ENCODE measurements at regions not wholly inside any gene's neighbourhood (a gene's known extent, or its start where the extent isn't known, plus 50 kb on each side); places are given as distances from the start of the nearest gene placed in this dataset.

- DNase-seq (ENCODE audit: low read depth) = no peak
These were observed 53.8 kb downstream of the FZD10 start for GRCh38 chr12:130216031-130216430.

GRCh38 chr12:130218682-130219081 lies 56.4 kb downstream of the FZD10 start:
- no peak for DNase-seq (ENCODE audit: low read depth)

GRCh38 chr12:130219929-130220705 lies 57.9 kb downstream of the FZD10 start:
- no peak for DNase-seq (ENCODE audit: low read depth)

GRCh38 chr12:130220706-130221100 lies 58.4 kb downstream of the FZD10 start:
- no peak for DNase-seq (ENCODE audit: low read depth)

- DNase-seq (ENCODE audit: low read depth) = no peak
These were observed 60.4 kb downstream of the FZD10 start for GRCh38 chr12:130222519-130223218.

- no peak for DNase-seq (ENCODE audit: low read depth)
These were observed 61.5 kb downstream of the FZD10 start for GRCh38 chr12:130223767-130224244.

GRCh38 chr12:130224613-130225012 lies 62.3 kb downstream of the FZD10 start:
- DNase-seq (ENCODE audit: low read depth) = no peak

GRCh38 chr12:130225347-130225746 lies 63.1 kb downstream of the FZD10 start:
- no peak for DNase-seq (ENCODE audit: low read depth)

GRCh38 chr12:130226126-130226525 lies 63.9 kb downstream of the FZD10 start:
- no peak for DNase-seq (ENCODE audit: low read depth)

GRCh38 chr12:130226771-130227170 lies 64.5 kb downstream of the FZD10 start:
- no peak for DNase-seq (ENCODE audit: low read depth)

- DNase-seq (ENCODE audit: low read depth) = no peak
These were observed 65.4 kb downstream of the FZD10 start for GRCh38 chr12:130227641-130228040.

GRCh38 chr12:130236446-130236845 lies 74.2 kb downstream of the FZD10 start:
- DNase-seq (ENCODE audit: low read depth) = no peak

GRCh38 chr12:130240831-130241590 lies 78.7 kb downstream of the FZD10 start:
- DNase-seq (ENCODE audit: low read depth) = no peak

GRCh38 chr12:130242506-130242905 lies 80.2 kb downstream of the FZD10 start:
- DNase-seq (ENCODE audit: low read depth) = no peak

GRCh38 chr12:130245251-130245650 lies 83.0 kb downstream of the FZD10 start:
- no peak for DNase-seq (ENCODE audit: low read depth)

GRCh38 chr12:130246560-130246959 lies 84.3 kb downstream of the FZD10 start:
- no peak for DNase-seq (ENCODE audit: low read depth)

GRCh38 chr12:130247634-130248237 lies 85.5 kb downstream of the FZD10 start:
- DNase-seq (ENCODE audit: low read depth) = no peak

- DNase-seq (ENCODE audit: low read depth) = no peak
These were observed 87.1 kb downstream of the FZD10 start for GRCh38 chr12:130249376-130249775.

GRCh38 chr12:130251236-130251780 lies 86.4 kb upstream of the PIWIL1 start:
- DNase-seq (ENCODE audit: low read depth) = no peak

GRCh38 chr12:130253866-130254265 lies 83.8 kb upstream of the PIWIL1 start:
- no peak for DNase-seq (ENCODE audit: low read depth)

- DNase-seq (ENCODE audit: low read depth) = no peak
These were observed 83.0 kb upstream of the PIWIL1 start for GRCh38 chr12:130254461-130255276.

Measured in activated T-cell treated with anti-CD3 and anti-CD28 coated beads for 1 hour (primary cell).